GM18861 (cell line): ENCODE measurements at regions not wholly inside any gene's neighbourhood (a gene's known extent, or its start where the extent isn't known, plus 50 kb on each side); places are given as distances from the start of the nearest gene placed in this dataset.

Experiments
- ATAC-seq: cut with Tn5 transposase; IDR thresholded peaks from one replicate; pipeline ENCODE4 v1.9.1; 2021; ENCODE audit not compliant: unreplicated experiment

GRCh38 chr3:162103808-162104207 is 607.2 kb downstream of the OTOL1 start:
- ATAC-seq: no peak

- no peak for ATAC-seq
Measured at GRCh38 chr3:162111861-162112260, 615.3 kb downstream of the OTOL1 start.

GRCh38 chr3:162112719-162113118 is 616.1 kb downstream of the OTOL1 start:
- no peak for ATAC-seq

GRCh38 chr3:162117961-162118360 is 621.4 kb downstream of the OTOL1 start:
- no peak for ATAC-seq

- ATAC-seq: no peak
Measured at GRCh38 chr3:162119651-162120050, 623.0 kb downstream of the OTOL1 start.

- ATAC-seq: no peak
Measured at GRCh38 chr3:162122405-162122804, 625.8 kb downstream of the OTOL1 start.

- no peak for ATAC-seq
Measured at GRCh38 chr3:162125790-162126189, 629.2 kb downstream of the OTOL1 start.

GRCh38 chr3:162130582-162130981 is 634.0 kb downstream of the OTOL1 start:
- no peak for ATAC-seq

- ATAC-seq: no peak
Measured at GRCh38 chr3:162132981-162133380, 636.4 kb downstream of the OTOL1 start.

GRCh38 chr3:162134571-162134970 is 638.0 kb downstream of the OTOL1 start:
- ATAC-seq: no peak

- ATAC-seq: no peak
Measured at GRCh38 chr3:162136136-162136535, 639.5 kb downstream of the OTOL1 start.

- ATAC-seq: no peak
Measured at GRCh38 chr3:162138509-162138908, 641.9 kb downstream of the OTOL1 start.

GRCh38 chr3:162139841-162140240 is 643.2 kb downstream of the OTOL1 start:
- no peak for ATAC-seq

GRCh38 chr3:162141272-162141791 is 644.7 kb downstream of the OTOL1 start:
- ATAC-seq: no peak

GRCh38 chr3:162142511-162142910 is 645.9 kb downstream of the OTOL1 start:
- ATAC-seq: no peak

GRCh38 chr3:162143180-162143579 is 646.6 kb downstream of the OTOL1 start:
- no peak for ATAC-seq

- no peak for ATAC-seq
Measured at GRCh38 chr3:162147996-162148395, 651.4 kb downstream of the OTOL1 start.

- ATAC-seq: no peak
Measured at GRCh38 chr3:162150790-162151189, 654.2 kb downstream of the OTOL1 start.

- no peak for ATAC-seq
Measured at GRCh38 chr3:162152636-162153035, 656.0 kb downstream of the OTOL1 start.

GRCh38 chr3:162161595-162161994 is 665.0 kb downstream of the OTOL1 start:
- ATAC-seq: no peak

- no peak for ATAC-seq
Measured at GRCh38 chr3:162165346-162165745, 668.7 kb downstream of the OTOL1 start.

GRCh38 chr3:162166543-162166942 is 669.9 kb downstream of the OTOL1 start:
- no peak for ATAC-seq

- no peak for ATAC-seq
Measured at GRCh38 chr3:162168715-162169114, 672.1 kb downstream of the OTOL1 start.

GRCh38 chr3:162170581-162170980 is 674.0 kb downstream of the OTOL1 start:
- no peak for ATAC-seq
